ENCODE measurements at regions not wholly inside any gene's neighbourhood (a gene's known extent, or its start where the extent isn't known, plus 50 kb on each side); places are given as distances from the start of the nearest gene placed in this dataset.

GRCh38 chr14:95444132-95445129, 72.0 kb downstream of the SYNE3 start:
- peak; percentile 59 for TF ChIP-seq CTCF (CRISPR knock-in tag; IDR thresholded peaks at IDR 0.05)
- TF ChIP-seq CERS6 (CRISPR knock-in tag; IDR thresholded peaks at IDR 0.05): no peak
- TF ChIP-seq NPAS2 (CRISPR knock-in tag; IDR thresholded peaks at IDR 0.05; ENCODE audit: borderline replicate concordance): no peak
- no peak for TF ChIP-seq JUNB (CRISPR knock-in tag; IDR thresholded peaks at IDR 0.05; ENCODE audit: borderline replicate concordance)

Data from HepG2 (cell line).